T-helper 17 cell (primary cell): ENCODE measurements at regions not wholly inside any gene's neighbourhood (a gene's known extent, or its start where the extent isn't known, plus 50 kb on each side); places are given as distances from the start of the nearest gene placed in this dataset.
"Not testable (repeated sequence)": the region's sequence is repeated elsewhere in the genome, so short reads cannot be mapped to it uniquely, and the experiment has no call there.

Experiments
- ATAC-seq: fragments of 150-1000 bp; cut with Tn5 transposase; 2 replicates; pipeline ENCODE4 v1.10.0; 2021; ENCODE audit warnings: mild to moderate bottlenecking, moderate library complexity
- DNase-seq, 3 donors: peaks; one replicate each; pipeline versions ENCODE4 v3.0.0 to v3.0.0-alpha.2; 2020 to 2021
- H3K9me3 ChIP-seq: one replicate; pipeline ENCODE4 v1.7.0; 2013; ENCODE audit warnings: low read length, mild to moderate bottlenecking; ENCODE audit not compliant: control insufficient read depth, poor library complexity, severe bottlenecking
- H3K27ac Mint-ChIP-seq: one replicate; pipeline ENCODE4 v1.8.0; 2022; ENCODE audit warnings: mild to moderate bottlenecking, moderate library complexity, mixed read lengths
- H3K27me3 Mint-ChIP-seq: one replicate; pipeline ENCODE4 v1.8.0; 2022; ENCODE audit warnings: mixed read lengths
- H3K36me3 Mint-ChIP-seq: one replicate; pipeline ENCODE4 v1.8.0; 2022; ENCODE audit warnings: low read depth, mixed read lengths
- H3K4me1 Mint-ChIP-seq: one replicate; pipeline ENCODE4 v1.8.0; 2022; ENCODE audit warnings: mild to moderate bottlenecking, mixed read lengths
- H3K4me3 Mint-ChIP-seq: one replicate; pipeline ENCODE4 v1.8.0; 2022; ENCODE audit warnings: mild to moderate bottlenecking, moderate library complexity, mixed read lengths

- Mint-ChIP-seq H3K4me1 (no peaks in the 10 kb centered on the region), H3K36me3 (no peaks in the 10 kb centered on the region), H3K4me3 (no peak overlapping the region), H3K27me3 (peaks cover 6% of the 10 kb centered on the region), H3K27ac (no peak overlapping the region)
- DNase-seq (no peak), ATAC-seq (no peak)
- no peaks in the 10 kb centered on the region for H3K9me3 ChIP-seq
Measured at GRCh38 chr13:76622315-76623040, 263.7 kb downstream of the KCTD12 start.

- ATAC-seq (no peak), DNase-seq (no peak)
- Mint-ChIP-seq H3K36me3 (no peaks in the 10 kb centered on the region), H3K27me3 (peaks cover 6% of the 10 kb centered on the region), H3K4me3 (no peak overlapping the region), H3K27ac (no peak overlapping the region), H3K4me1 (no peaks in the 10 kb centered on the region)
- no peaks in the 10 kb centered on the region for H3K9me3 ChIP-seq
Measured at GRCh38 chr13:76621705-76622104, 264.5 kb downstream of the KCTD12 start.

GRCh38 chr13:76620036-76620435 lies 266.2 kb downstream of the KCTD12 start:
- H3K4me1 Mint-ChIP-seq, result no peaks in the 10 kb centered on the region
- no peaks in the 10 kb centered on the region for H3K9me3 ChIP-seq
- ATAC-seq, result no peak
- no peaks in the 10 kb centered on the region for H3K27me3 Mint-ChIP-seq
- H3K27ac Mint-ChIP-seq, result no peak overlapping the region
- DNase-seq, result no peak
- no peaks in the 10 kb centered on the region for H3K36me3 Mint-ChIP-seq
- H3K4me3 Mint-ChIP-seq, result no peak overlapping the region

- H3K27ac Mint-ChIP-seq, result no peak overlapping the region
- ATAC-seq (no peak), DNase-seq (no peak)
- no peaks in the 10 kb centered on the region for H3K9me3 ChIP-seq
- H3K4me3 Mint-ChIP-seq, result no peak overlapping the region
- no peaks in the 10 kb centered on the region for H3K27me3 Mint-ChIP-seq
- H3K36me3 Mint-ChIP-seq, result no peaks in the 10 kb centered on the region
- H3K4me1 Mint-ChIP-seq, result no peaks in the 10 kb centered on the region
Measured at GRCh38 chr13:76619631-76620030, 266.6 kb downstream of the KCTD12 start.

GRCh38 chr13:76610819-76611415 lies 275.3 kb downstream of the KCTD12 start:
- ATAC-seq (no peak), DNase-seq (no peak)
- Mint-ChIP-seq H3K27me3 (no peaks in the 10 kb centered on the region), H3K4me1 (no peaks in the 10 kb centered on the region), H3K27ac (no peak overlapping the region), H3K4me3 (no peak overlapping the region), H3K36me3 (no peaks in the 10 kb centered on the region)
- H3K9me3 ChIP-seq, result no peaks in the 10 kb centered on the region

GRCh38 chr13:76609643-76610042 lies 276.6 kb downstream of the KCTD12 start:
- Mint-ChIP-seq H3K27ac (no peak overlapping the region), H3K4me1 (no peaks in the 10 kb centered on the region), H3K36me3 (peaks cover 3% of the 10 kb centered on the region), H3K4me3 (no peak overlapping the region), H3K27me3 (peaks cover 5% of the 10 kb centered on the region)
- ATAC-seq, result no peak
- no peaks in the 10 kb centered on the region for H3K9me3 ChIP-seq
- DNase-seq, result no peak

GRCh38 chr13:76607866-76608265 lies 278.3 kb downstream of the KCTD12 start:
- H3K9me3 ChIP-seq, result no peaks in the 10 kb centered on the region
- DNase-seq, result no peak

GRCh38 chr13:76600081-76600480 lies 286.1 kb downstream of the KCTD12 start:
- DNase-seq, result no peak
- Mint-ChIP-seq H3K27me3 (peaks cover 6% of the 10 kb centered on the region), H3K4me3 (no peak overlapping the region), H3K27ac (no peak overlapping the region), H3K4me1 (peaks cover 2% of the 10 kb centered on the region), H3K36me3 (peaks cover 3% of the 10 kb centered on the region)
- ATAC-seq, result no peak
- no peaks in the 10 kb centered on the region for H3K9me3 ChIP-seq

More at GRCh38 chr13:76607866-76608265, 278.3 kb downstream of the KCTD12 start:
- no peak for ATAC-seq
- H3K36me3 Mint-ChIP-seq, result peaks cover 3% of the 10 kb centered on the region
- H3K27me3 Mint-ChIP-seq, result peaks cover 7% of the 10 kb centered on the region
- no peak overlapping the region for H3K27ac Mint-ChIP-seq
- H3K4me1 Mint-ChIP-seq, result no peaks in the 10 kb centered on the region
- no peak overlapping the region for H3K4me3 Mint-ChIP-seq

- Mint-ChIP-seq H3K4me1 (peaks cover 2% of the 10 kb centered on the region), H3K27ac (no peak overlapping the region), H3K4me3 (no peak overlapping the region), H3K36me3 (no peaks in the 10 kb centered on the region), H3K27me3 (no peaks in the 10 kb centered on the region)
- no peaks in the 10 kb centered on the region for H3K9me3 ChIP-seq
- no peak for ATAC-seq
- DNase-seq, result no peak
Measured at GRCh38 chr13:76597868-76598267, 288.3 kb downstream of the KCTD12 start.

- H3K9me3 ChIP-seq, result no peaks in the 10 kb centered on the region
- Mint-ChIP-seq H3K27me3 (peaks cover 6% of the 10 kb centered on the region), H3K4me3 (no peak overlapping the region), H3K36me3 (no peaks in the 10 kb centered on the region), H3K27ac (no peak overlapping the region), H3K4me1 (peaks cover 2% of the 10 kb centered on the region)
- no peak for ATAC-seq
- no peak for DNase-seq
Measured at GRCh38 chr13:76596216-76596615, 290.0 kb downstream of the KCTD12 start.

- H3K9me3 ChIP-seq, result no peaks in the 10 kb centered on the region
- Mint-ChIP-seq H3K27me3 (peaks cover 10% of the 10 kb centered on the region), H3K4me1 (no peaks in the 10 kb centered on the region), H3K27ac (no peak overlapping the region), H3K4me3 (no peak overlapping the region), H3K36me3 (no peaks in the 10 kb centered on the region)
- ATAC-seq (no peak), DNase-seq (no peak)
Measured at GRCh38 chr13:76594435-76594834, 291.8 kb downstream of the KCTD12 start.

GRCh38 chr13:76586842-76587241 lies 299.4 kb downstream of the KCTD12 start:
- no peaks in the 10 kb centered on the region for H3K4me1 Mint-ChIP-seq

GRCh38 chr13:76579701-76580100 lies 306.5 kb downstream of the KCTD12 start:
- H3K36me3 Mint-ChIP-seq, result no peaks in the 10 kb centered on the region
- no peak overlapping the region for H3K4me3 Mint-ChIP-seq
- H3K27ac Mint-ChIP-seq, result no peak overlapping the region
- no peaks in the 10 kb centered on the region for H3K9me3 ChIP-seq
- DNase-seq (no peak), ATAC-seq (no peak)
- no peaks in the 10 kb centered on the region for H3K4me1 Mint-ChIP-seq
- no peaks in the 10 kb centered on the region for H3K27me3 Mint-ChIP-seq

More at GRCh38 chr13:76586842-76587241, 299.4 kb downstream of the KCTD12 start:
- ATAC-seq, result no peak
- Mint-ChIP-seq H3K27ac (no peak overlapping the region), H3K27me3 (peaks cover 10% of the 10 kb centered on the region), H3K4me3 (no peak overlapping the region), H3K36me3 (no peaks in the 10 kb centered on the region)
- H3K9me3 ChIP-seq, result no peaks in the 10 kb centered on the region
- DNase-seq, result no peak

- H3K4me3 Mint-ChIP-seq, ATAC-seq, H3K27me3 Mint-ChIP-seq, DNase-seq, H3K36me3 Mint-ChIP-seq, H3K27ac Mint-ChIP-seq, H3K9me3 ChIP-seq, H3K4me1 Mint-ChIP-seq: not testable (repeated sequence)
Measured at GRCh38 chr13:76575634-76576033, 310.6 kb downstream of the KCTD12 start.
